HEK293 (cell line): ENCODE measurements at regions not wholly inside any gene's neighbourhood (a gene's known extent, or its start where the extent isn't known, plus 50 kb on each side); places are given as distances from the start of the nearest gene placed in this dataset.

Experiments
- CTCF ChIA-PET: fragments of 350-600 bp; formaldehyde crosslinking; extraction: SDS; loops from one replicate; lab custom pipeline; 2021; ENCODE audit warnings: antibody characterized with exemption; lab: Yijun Ruan, JAX
- POLR2A ChIA-PET: fragments of 300-600 bp; formaldehyde crosslinking; extraction: SDS; loops from one replicate; lab custom pipeline; 2020; ENCODE audit warnings: antibody characterized with exemption, inconsistent platforms; lab: Yijun Ruan, JAX
- H3K27ac ChIP-seq: fragments of 200-500 bp; sonication (Bioruptor generic); 2 replicates; pipeline ENCODE4 v1.5.1; 2014; ENCODE audit warnings: low read depth, low read length, control low read depth, inconsistent platforms; ENCODE audit errors: extremely low read depth
- H3K36me3 ChIP-seq, 2 experiments: fragments of 200-500 bp in 1 of 2; sonication (Bioruptor generic) in 1 of 2; 1 replicate in 1 of 2; 2 replicates in 1 of 2; pipeline ENCODE4 v1.5.1; 2014 to 2017; ENCODE audit warnings: inconsistent platforms in 2 of 2, low read length in 2 of 2; ENCODE audit not compliant: control insufficient read depth in 2 of 2, insufficient read depth in 1 of 2
- H3K4me1 ChIP-seq: fragments of 200-500 bp; sonication (Bioruptor generic); 2 replicates; pipeline ENCODE4 v1.5.1; 2014; ENCODE audit warnings: mild to moderate bottlenecking, low read length, inconsistent platforms; ENCODE audit not compliant: control insufficient read depth, insufficient read depth
- H3K4me3 ChIP-seq: 2 replicates; pipeline ENCODE4 v1.5.1; 2011; ENCODE audit warnings: low read depth, mild to moderate bottlenecking, control low read depth, low read length, moderate library complexity
- H3K9me3 ChIP-seq: fragments of 200-500 bp; sonication (Bioruptor generic); 2 replicates; pipeline ENCODE4 v1.5.1; 2014; ENCODE audit warnings: low read depth, low read length, inconsistent platforms; ENCODE audit not compliant: control insufficient read depth, insufficient read depth
- BCL11A ChIP-seq: fragments of 450-650 bp; formaldehyde crosslinking; IDR thresholded peaks from 2 replicates; pipeline ENCODE4 v1.5.1; 2016; ENCODE audit warnings: low read depth, missing biosample characterization, missing genetic modification characterization
- ELK4 ChIP-seq: IDR thresholded peaks from 2 replicates; pipeline ENCODE4 v1.6.1; 2011; ENCODE audit warnings: mild to moderate bottlenecking, low read depth, low read length, borderline replicate concordance
- GLIS1 ChIP-seq: fragments of 450-650 bp; formaldehyde crosslinking; IDR thresholded peaks from 2 replicates; pipeline ENCODE4 v1.5.1; 2016; ENCODE audit warnings: missing biosample characterization, missing genetic modification characterization
- KLF17 ChIP-seq: fragments of 450-650 bp; formaldehyde crosslinking; IDR thresholded peaks from 2 replicates; pipeline ENCODE4 v1.5.1; 2016; ENCODE audit warnings: missing biosample characterization, missing genetic modification characterization
- KLF9 ChIP-seq: fragments of 450-650 bp; formaldehyde crosslinking; IDR thresholded peaks from 2 replicates; pipeline ENCODE4 v1.5.1; 2016; ENCODE audit warnings: missing biosample characterization, missing genetic modification characterization, low read depth
- MZF1 ChIP-seq: fragments of 450-650 bp; formaldehyde crosslinking; IDR thresholded peaks from 2 replicates; pipeline ENCODE4 v1.5.1; 2017; ENCODE audit warnings: missing biosample characterization, missing genetic modification characterization, borderline replicate concordance
- PRDM1 ChIP-seq: fragments of 450-650 bp; formaldehyde crosslinking; IDR thresholded peaks from 2 replicates; pipeline ENCODE4; 2016; ENCODE audit warnings: missing biosample characterization, missing genetic modification characterization
- REPIN1 ChIP-seq: fragments of 450-650 bp; formaldehyde crosslinking; IDR thresholded peaks from 2 replicates; pipeline ENCODE4 v1.5.1; 2017; ENCODE audit warnings: missing biosample characterization, missing genetic modification characterization, low read depth
- SCRT1 ChIP-seq: fragments of 450-650 bp; formaldehyde crosslinking; IDR thresholded peaks from 2 replicates; pipeline ENCODE4 v1.5.1; 2016; ENCODE audit warnings: missing biosample characterization, missing genetic modification characterization, borderline replicate concordance
- SETDB1 ChIP-seq: IDR thresholded peaks from one replicate; pipeline ENCODE4 v1.6.1; 2017; ENCODE audit warnings: mild to moderate bottlenecking, low read length, moderate library complexity, mixed read lengths; ENCODE audit not compliant: insufficient read length
- SP2 ChIP-seq: fragments of 450-650 bp; formaldehyde crosslinking; IDR thresholded peaks from 2 replicates; pipeline ENCODE4 v1.5.1; 2016; ENCODE audit warnings: missing biosample characterization, missing genetic modification characterization
- ZBTB11 ChIP-seq: fragments of 450-650 bp; formaldehyde crosslinking; conservative IDR thresholded peaks from 2 replicates; pipeline ENCODE4 v1.5.1; 2016; ENCODE audit warnings: low read depth, missing biosample characterization, missing genetic modification characterization
- ZBTB17 ChIP-seq: fragments of 450-650 bp; formaldehyde crosslinking; IDR thresholded peaks from 2 replicates; pipeline ENCODE4 v1.5.1; 2016; ENCODE audit warnings: missing biosample characterization, missing genetic modification characterization
- ZBTB8A ChIP-seq: fragments of 450-650 bp; formaldehyde crosslinking; IDR thresholded peaks from 2 replicates; pipeline ENCODE4 v1.5.1; 2016; ENCODE audit warnings: missing biosample characterization, missing genetic modification characterization
- ZFP3 ChIP-seq: fragments of 450-650 bp; formaldehyde crosslinking; IDR thresholded peaks from 2 replicates; pipeline ENCODE4 v1.5.1; 2016; ENCODE audit warnings: low read depth, missing biosample characterization, missing genetic modification characterization
- ZNF112 ChIP-seq: fragments of 450-650 bp; formaldehyde crosslinking; IDR thresholded peaks from 2 replicates; pipeline ENCODE4 v1.5.0; 2017; ENCODE audit warnings: missing biosample characterization, missing genetic modification characterization
- ZNF223 ChIP-seq: fragments of 450-650 bp; formaldehyde crosslinking; IDR thresholded peaks from 2 replicates; pipeline ENCODE4 v1.5.1; 2016; ENCODE audit warnings: missing biosample characterization, missing genetic modification characterization
- ZNF248 ChIP-seq: fragments of 450-650 bp; formaldehyde crosslinking; IDR thresholded peaks from 2 replicates; pipeline ENCODE4 v1.5.1; 2017; ENCODE audit warnings: missing biosample characterization, missing genetic modification characterization
- ZNF302 ChIP-seq: fragments of 450-650 bp; formaldehyde crosslinking; IDR thresholded peaks from 2 replicates; pipeline ENCODE4 v1.5.1; 2016; ENCODE audit warnings: missing biosample characterization, missing genetic modification characterization, low read depth
- ZNF391 ChIP-seq: fragments of 450-650 bp; formaldehyde crosslinking; IDR thresholded peaks from 2 replicates; pipeline ENCODE4 v1.5.1; 2016; ENCODE audit warnings: low read depth, missing biosample characterization, missing genetic modification characterization, borderline replicate concordance
- ZNF48 ChIP-seq: fragments of 450-650 bp; formaldehyde crosslinking; IDR thresholded peaks from 2 replicates; pipeline ENCODE4 v1.5.1; 2016; ENCODE audit warnings: missing biosample characterization, missing genetic modification characterization
- ZNF514 ChIP-seq: fragments of 450-650 bp; formaldehyde crosslinking; IDR thresholded peaks from 2 replicates; pipeline ENCODE4 v1.5.1; 2016; ENCODE audit warnings: missing biosample characterization, missing genetic modification characterization
- ZNF521 ChIP-seq: fragments of 450-650 bp; formaldehyde crosslinking; IDR thresholded peaks from 2 replicates; pipeline ENCODE4 v1.5.1; 2017; ENCODE audit warnings: missing biosample characterization, mild to moderate bottlenecking, missing genetic modification characterization
- ZNF549 ChIP-seq: fragments of 450-650 bp; IDR thresholded peaks from 2 replicates; pipeline ENCODE4 v1.5.1; 2018; ENCODE audit warnings: missing biosample characterization, missing genetic modification characterization, mild to moderate bottlenecking, inconsistent platforms, moderate library complexity
- ZNF561 ChIP-seq: fragments of 450-650 bp; IDR thresholded peaks from 2 replicates; pipeline ENCODE4 v1.5.1; 2018; ENCODE audit warnings: missing biosample characterization, missing genetic modification characterization, borderline replicate concordance
- ZNF571 ChIP-seq: fragments of 450-650 bp; formaldehyde crosslinking; IDR thresholded peaks from 2 replicates; pipeline ENCODE4 v1.5.0; 2017; ENCODE audit warnings: missing biosample characterization, missing genetic modification characterization
- ZNF580 ChIP-seq: fragments of 450-650 bp; formaldehyde crosslinking; IDR thresholded peaks from 2 replicates; pipeline ENCODE4 v1.5.1; 2016; ENCODE audit warnings: missing biosample characterization, missing genetic modification characterization
- ZNF629 ChIP-seq: fragments of 450-650 bp; formaldehyde crosslinking; IDR thresholded peaks from 2 replicates; pipeline ENCODE4 v1.5.1; 2017; ENCODE audit warnings: missing biosample characterization, missing genetic modification characterization
- ZNF660 ChIP-seq: fragments of 450-650 bp; IDR thresholded peaks from 2 replicates; pipeline ENCODE4 v1.5.1; 2018; ENCODE audit warnings: missing biosample characterization, mild to moderate bottlenecking, missing genetic modification characterization
- ZNF792 ChIP-seq: fragments of 450-650 bp; formaldehyde crosslinking; IDR thresholded peaks from 2 replicates; pipeline ENCODE4 v1.5.1; 2016; ENCODE audit warnings: missing biosample characterization, missing genetic modification characterization
- ZXDB ChIP-seq: fragments of 450-650 bp; formaldehyde crosslinking; IDR thresholded peaks from 2 replicates; pipeline ENCODE4 v1.5.1; 2016; ENCODE audit warnings: missing biosample characterization, missing genetic modification characterization

DNA sequence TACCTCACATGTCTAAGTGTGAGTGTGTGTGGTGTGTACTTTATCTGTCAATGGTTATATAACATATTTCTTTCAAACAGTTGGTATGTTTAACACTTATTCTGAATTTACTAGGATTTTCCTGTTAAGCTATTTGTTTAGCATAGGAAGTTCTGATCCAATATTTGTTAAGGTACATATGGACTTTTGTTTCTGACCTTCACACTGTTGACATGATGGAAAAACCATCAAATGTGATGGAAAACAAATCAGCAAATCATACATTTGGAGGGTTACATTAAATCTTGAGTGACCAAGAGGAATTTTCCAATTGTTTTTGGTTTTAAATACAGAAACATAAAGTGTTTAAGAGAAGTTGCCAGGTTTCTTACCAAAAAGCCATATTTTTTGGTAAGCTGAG, 638.9 kb downstream of the STK39 start:
- TF ChIP-seq ZNF521 (no peak), ZNF571 (no peak), ZBTB8A (tag by site-specific recombination) (no peak), MZF1 (tag by site-specific recombination) (no peak), ZBTB17 (no peak), ZNF792 (tag by site-specific recombination) (no peak), ELK4 (no peak), ZNF629 (tag by site-specific recombination) (no peak), PRDM1 (tag by site-specific recombination) (no peak), ZXDB (tag by site-specific recombination) (no peak), GLIS1 (tag by site-specific recombination) (no peak), ZNF580 (tag by site-specific recombination) (no peak), ZNF302 (tag by site-specific recombination) (no peak), ZBTB11 (no peak), SETDB1 (no peak)
- no peaks in the 10 kb centered on the region for H3K4me1 ChIP-seq
- no peaks in the 10 kb centered on the region for H3K9me3 ChIP-seq
- no peak overlapping the region for H3K27ac ChIP-seq
- no peak overlapping the region for H3K4me3 ChIP-seq
- CTCF ChIA-PET: no interaction called here
- POLR2A ChIA-PET: no interaction called here
- no peaks in the 10 kb centered on the region for H3K36me3 ChIP-seq

DNA sequence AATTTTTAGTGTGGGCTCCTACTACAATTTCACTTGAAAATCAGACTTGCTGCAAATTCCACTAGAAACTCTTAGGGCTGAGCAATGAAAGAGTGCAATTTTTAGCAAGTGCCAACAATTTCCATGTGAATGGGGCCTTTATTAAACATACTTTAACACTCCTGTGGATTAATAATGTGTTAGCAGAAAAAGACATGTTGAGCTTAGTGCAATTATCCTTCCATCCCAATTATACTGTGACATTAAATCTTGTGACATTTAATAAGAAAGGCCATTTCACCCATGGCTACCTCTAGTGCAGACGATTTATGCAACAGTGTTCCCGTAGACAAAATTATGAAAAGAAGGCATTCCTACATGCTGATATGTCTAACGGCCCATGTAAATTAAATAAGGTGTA, 639.7 kb downstream of the STK39 start:
- POLR2A ChIA-PET: no interaction called here
- no peaks in the 10 kb centered on the region for H3K9me3 ChIP-seq
- no peaks in the 10 kb centered on the region for H3K4me1 ChIP-seq
- CTCF ChIA-PET: no interaction called here
- no peaks in the 10 kb centered on the region for H3K36me3 ChIP-seq
- TF ChIP-seq ZNF48 (no peak), ZNF391 (no peak)
- H3K27ac ChIP-seq: no peak overlapping the region
- H3K4me3 ChIP-seq: no peak overlapping the region

GRCh38 chr2:167607211-167607610, 640.2 kb downstream of the STK39 start:
- ChIA-PET CTCF (interaction anchor here (0.7 kb wide), 1 partner anchor 142 kb away, joined by 3 read pairs; no protein-coding TSS in a partner anchor), POLR2A (no interaction called here)
- TF ChIP-seq KLF9 (tag by site-specific recombination): no peak
- TF ChIP-seq ZNF514 (tag by site-specific recombination): no peak
- TF ChIP-seq ZNF561 (tag by site-specific recombination): no peak
- TF ChIP-seq ZNF112 (tag by site-specific recombination): no peak
- no peak for TF ChIP-seq ZNF248 (tag by site-specific recombination)
- TF ChIP-seq SCRT1: no peak
- no peak for TF ChIP-seq ZFP3
- no peak for TF ChIP-seq ZNF223
- no peak for TF ChIP-seq ZNF571
- TF ChIP-seq SP2 (tag by site-specific recombination): no peak
- TF ChIP-seq BCL11A (tag by site-specific recombination): no peak
- TF ChIP-seq KLF17 (tag by site-specific recombination): no peak
- TF ChIP-seq REPIN1 (tag by site-specific recombination): no peak
- no peak for TF ChIP-seq ZNF549
- TF ChIP-seq ZNF660 (tag by site-specific recombination): no peak

More at GRCh38 chr2:167607211-167607610, 640.2 kb downstream of the STK39 start:
- Histone ChIP-seq H3K9me3 (no peaks in the 10 kb centered on the region), H3K4me1 (no peaks in the 10 kb centered on the region), H3K36me3 (no peaks in the 10 kb centered on the region), H3K4me3 (no peak overlapping the region), H3K27ac (no peak overlapping the region)
